GM10248 (cell line): ENCODE measurements at regions not wholly inside any gene's neighbourhood (a gene's known extent, or its start where the extent isn't known, plus 50 kb on each side); places are given as distances from the start of the nearest gene placed in this dataset.

Experiments
- CTCF ChIA-PET: fragments of 300-600 bp; sonication (Branson Sonifier 250); formaldehyde crosslinking; extraction: SDS; loops from one replicate; lab custom pipeline; 2021; ENCODE audit warnings: antibody characterized with exemption; lab: Yijun Ruan, JAX
- POLR2A ChIA-PET: fragments of 350-650 bp; sonication (Branson Sonifier 250); formaldehyde crosslinking; extraction: SDS; loops from one replicate; lab custom pipeline; 2020; ENCODE audit warnings: antibody characterized with exemption; lab: Yijun Ruan, JAX
- DNase-seq: peaks from one replicate; pipeline ENCODE4 v3.0.0; 2012; ENCODE audit errors: extremely low spot score
- CTCF ChIP-seq: IDR thresholded peaks from 2 replicates; pipeline ENCODE4 v1.5.1; 2012; ENCODE audit warnings: mild to moderate bottlenecking, low read depth; ENCODE audit errors: extremely low read depth, missing control alignments, control extremely low read depth

GRCh38 chr13:89784161-89784809 lies 1563.2 kb upstream of the MIR17HG start:
- DNase-seq = no peak
- CTCF ChIA-PET = interaction anchor here (0.8 to 1.1 kb wide), 2 partner anchors 13 to 32 kb away, joined by 3 read pairs; no protein-coding TSS in a partner anchor
- POLR2A ChIA-PET = no interaction called here
- TF ChIP-seq CTCF = no peak

- no peak for TF ChIP-seq CTCF
- DNase-seq = no peak
- ChIA-PET POLR2A (no interaction called here), CTCF (no interaction called here)
Measured at GRCh38 chr13:89786531-89786930, 1561.0 kb upstream of the MIR17HG start.

- TF ChIP-seq CTCF = no peak
- DNase-seq = no peak
- POLR2A ChIA-PET = no interaction called here
- CTCF ChIA-PET = no interaction called here
Measured at GRCh38 chr13:89790696-89791095, 1556.8 kb upstream of the MIR17HG start.

- TF ChIP-seq CTCF = no peak
- ChIA-PET POLR2A (no interaction called here), CTCF (no interaction called here)
- DNase-seq = no peak
Measured at GRCh38 chr13:89791971-89792630, 1555.4 kb upstream of the MIR17HG start.

- POLR2A ChIA-PET = no interaction called here
- CTCF ChIA-PET = no interaction called here
- no peak for DNase-seq
- TF ChIP-seq CTCF = no peak
Measured at GRCh38 chr13:89796196-89796595, 1551.3 kb upstream of the MIR17HG start.

- POLR2A ChIA-PET = no interaction called here
- DNase-seq = no peak
- CTCF ChIA-PET = interaction anchor here (1.5 kb wide), 1 partner anchor 10 kb away, joined by 3 read pairs; no protein-coding TSS in a partner anchor
- no peak for TF ChIP-seq CTCF
Measured at GRCh38 chr13:89803839-89804238, 1543.6 kb upstream of the MIR17HG start.
